ENCODE measurements at regions not wholly inside any gene's neighbourhood (a gene's known extent, or its start where the extent isn't known, plus 50 kb on each side); places are given as distances from the start of the nearest gene placed in this dataset.

DNA sequence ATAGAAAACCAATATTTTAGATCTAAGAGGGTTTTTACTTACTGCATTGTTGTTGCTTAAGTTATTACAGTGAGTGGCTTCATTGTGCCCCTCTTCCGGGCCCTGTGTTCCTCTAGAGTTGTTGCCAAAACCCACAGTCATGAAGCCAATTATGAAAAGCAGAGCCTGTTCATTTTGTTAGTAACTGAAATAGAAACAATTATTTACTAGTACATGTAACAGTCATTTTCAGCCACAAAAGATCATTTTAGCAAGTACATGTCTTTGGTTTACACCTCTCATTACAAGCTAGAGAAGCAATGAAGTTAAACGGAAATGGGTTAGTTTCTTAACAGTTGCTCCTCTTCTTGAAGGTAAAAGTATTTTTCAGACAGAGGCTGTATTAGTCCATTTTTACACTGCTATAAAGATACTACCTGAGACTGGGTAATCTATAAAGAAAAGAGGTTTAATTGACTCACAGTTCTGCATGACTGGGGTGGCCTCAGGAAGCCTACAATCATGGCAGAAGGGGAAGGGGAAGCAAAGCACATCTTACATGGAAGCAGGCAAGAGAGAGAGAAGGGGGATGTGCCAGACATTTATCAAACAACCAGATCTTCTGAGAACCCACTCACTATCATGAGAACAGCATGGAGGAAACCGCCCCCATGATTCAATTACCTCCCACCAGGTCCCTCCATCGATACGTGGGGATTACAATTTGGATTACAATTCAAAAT lies 380.5 kb downstream of the SFMBT2 start:
- TF ChIP-seq GPN1 (CRISPR knock-in tag; IDR thresholded peaks at IDR 0.05; ENCODE audit: borderline replicate concordance) = no peak
- TF ChIP-seq ZSCAN9 (CRISPR knock-in tag; IDR thresholded peaks at IDR 0.05; ENCODE audit: borderline replicate concordance) = no peak
- no peak for TF ChIP-seq MYC (CRISPR knock-in tag; IDR thresholded peaks at IDR 0.05; ENCODE audit: borderline replicate concordance)
- no peak for TF ChIP-seq NFYB (CRISPR knock-in tag; IDR thresholded peaks at IDR 0.05)
- TF ChIP-seq, protein P1, sequence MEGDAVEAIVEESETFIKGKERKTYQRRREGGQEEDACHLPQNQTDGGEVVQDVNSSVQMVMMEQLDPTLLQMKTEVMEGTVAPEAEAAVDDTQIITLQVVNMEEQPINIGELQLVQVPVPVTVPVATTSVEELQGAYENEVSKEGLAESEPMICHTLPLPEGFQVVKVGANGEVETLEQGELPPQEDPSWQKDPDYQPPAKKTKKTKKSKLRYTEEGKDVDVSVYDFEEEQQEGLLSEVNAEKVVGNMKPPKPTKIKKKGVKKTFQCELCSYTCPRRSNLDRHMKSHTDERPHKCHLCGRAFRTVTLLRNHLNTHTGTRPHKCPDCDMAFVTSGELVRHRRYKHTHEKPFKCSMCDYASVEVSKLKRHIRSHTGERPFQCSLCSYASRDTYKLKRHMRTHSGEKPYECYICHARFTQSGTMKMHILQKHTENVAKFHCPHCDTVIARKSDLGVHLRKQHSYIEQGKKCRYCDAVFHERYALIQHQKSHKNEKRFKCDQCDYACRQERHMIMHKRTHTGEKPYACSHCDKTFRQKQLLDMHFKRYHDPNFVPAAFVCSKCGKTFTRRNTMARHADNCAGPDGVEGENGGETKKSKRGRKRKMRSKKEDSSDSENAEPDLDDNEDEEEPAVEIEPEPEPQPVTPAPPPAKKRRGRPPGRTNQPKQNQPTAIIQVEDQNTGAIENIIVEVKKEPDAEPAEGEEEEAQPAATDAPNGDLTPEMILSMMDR (CRISPR knock-in tag; IDR thresholded peaks at IDR 0.05) = no peak
- TF ChIP-seq PAWR (CRISPR knock-in tag; IDR thresholded peaks at IDR 0.05; ENCODE audit: borderline replicate concordance) = no peak
- TF ChIP-seq, protein P2, sequence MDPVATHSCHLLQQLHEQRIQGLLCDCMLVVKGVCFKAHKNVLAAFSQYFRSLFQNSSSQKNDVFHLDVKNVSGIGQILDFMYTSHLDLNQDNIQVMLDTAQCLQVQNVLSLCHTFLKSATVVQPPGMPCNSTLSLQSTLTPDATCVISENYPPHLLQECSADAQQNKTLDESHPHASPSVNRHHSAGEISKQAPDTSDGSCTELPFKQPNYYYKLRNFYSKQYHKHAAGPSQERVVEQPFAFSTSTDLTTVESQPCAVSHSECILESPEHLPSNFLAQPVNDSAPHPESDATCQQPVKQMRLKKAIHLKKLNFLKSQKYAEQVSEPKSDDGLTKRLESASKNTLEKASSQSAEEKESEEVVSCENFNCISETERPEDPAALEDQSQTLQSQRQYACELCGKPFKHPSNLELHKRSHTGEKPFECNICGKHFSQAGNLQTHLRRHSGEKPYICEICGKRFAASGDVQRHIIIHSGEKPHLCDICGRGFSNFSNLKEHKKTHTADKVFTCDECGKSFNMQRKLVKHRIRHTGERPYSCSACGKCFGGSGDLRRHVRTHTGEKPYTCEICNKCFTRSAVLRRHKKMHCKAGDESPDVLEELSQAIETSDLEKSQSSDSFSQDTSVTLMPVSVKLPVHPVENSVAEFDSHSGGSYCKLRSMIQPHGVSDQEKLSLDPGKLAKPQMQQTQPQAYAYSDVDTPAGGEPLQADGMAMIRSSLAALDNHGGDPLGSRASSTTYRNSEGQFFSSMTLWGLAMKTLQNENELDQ (CRISPR knock-in tag; IDR thresholded peaks at IDR 0.05; ENCODE audit: borderline replicate concordance) = no peak
